HG02623 (cell line): ENCODE measurements at regions not wholly inside any gene's neighbourhood (a gene's known extent, or its start where the extent isn't known, plus 50 kb on each side); places are given as distances from the start of the nearest gene placed in this dataset.

Source experiments
- ATAC-seq: cut with Tn5 transposase; IDR thresholded peaks from one replicate; pipeline ENCODE4 v1.9.1; 2021; ENCODE audit warnings: moderate library complexity; ENCODE audit not compliant: unreplicated experiment

GRCh38 chr11:18878211-18878610 is 61.0 kb downstream of the MRGPRX1 start:
- no peak for ATAC-seq

GRCh38 chr11:18865951-18866350 is 73.3 kb downstream of the MRGPRX1 start:
- ATAC-seq, result no peak

GRCh38 chr11:18865261-18865660 is 73.7 kb upstream of the PTPN5 start:
- ATAC-seq, result no peak

GRCh38 chr11:18853086-18853720 is 61.6 kb upstream of the PTPN5 start:
- peak; percentile 88 for ATAC-seq

- no peak for ATAC-seq
Observed at GRCh38 chr11:18849406-18849805, 57.8 kb upstream of the PTPN5 start.

- ATAC-seq, result peak; percentile 61
Observed at GRCh38 chr11:18844753-18845367, 53.3 kb upstream of the PTPN5 start.
